AG04449 (cell line): ENCODE measurements at regions not wholly inside any gene's neighbourhood (a gene's known extent, or its start where the extent isn't known, plus 50 kb on each side); places are given as distances from the start of the nearest gene placed in this dataset.
"Not testable (repeated sequence)": the region's sequence is repeated elsewhere in the genome, so short reads cannot be mapped to it uniquely, and the experiment has no call there.

Experiments
- CTCF ChIA-PET: fragments of 350-600 bp; formaldehyde crosslinking; extraction: SDS; loops from one replicate; lab custom pipeline; 2021; ENCODE audit warnings: antibody characterized with exemption; lab: Yijun Ruan, JAX
- POLR2A ChIA-PET: fragments of 400-600, 350-600 bp; formaldehyde crosslinking; extraction: SDS; loops from one replicate; lab custom pipeline; 2020; ENCODE audit warnings: antibody characterized with exemption, inconsistent platforms; lab: Yijun Ruan, JAX
- DNase-seq: peaks from one replicate; pipeline ENCODE4 v3.0.0-alpha.2; 2010; ENCODE audit warnings: low read depth, low spot score
- H3K4me3 ChIP-seq: 2 replicates; pipeline ENCODE4 v1.5.1; 2011; ENCODE audit warnings: low read depth, mild to moderate bottlenecking, control low read depth, low read length

- H3K4me3 ChIP-seq, POLR2A ChIA-PET, CTCF ChIA-PET, DNase-seq: not testable (repeated sequence)
Measured at GRCh38 chr16:29355339-29356059, 51.0 kb downstream of the NPIPB11 start.

GRCh38 chr16:29354449-29354848 is 52.1 kb downstream of the NPIPB11 start:
- CTCF ChIA-PET, DNase-seq, H3K4me3 ChIP-seq, POLR2A ChIA-PET: not testable (repeated sequence)

- H3K4me3 ChIP-seq, POLR2A ChIA-PET, CTCF ChIA-PET, DNase-seq: not testable (repeated sequence)
Measured at GRCh38 chr16:29352617-29352999, 53.9 kb downstream of the NPIPB11 start.

- H3K4me3 ChIP-seq, POLR2A ChIA-PET, DNase-seq, CTCF ChIA-PET: not testable (repeated sequence)
Measured at GRCh38 chr16:29351970-29352616, 54.4 kb downstream of the NPIPB11 start.

- DNase-seq, CTCF ChIA-PET, H3K4me3 ChIP-seq, POLR2A ChIA-PET: not testable (repeated sequence)
Measured at GRCh38 chr16:29351271-29351969, 55.1 kb downstream of the NPIPB11 start.

GRCh38 chr16:29349966-29350365 is 56.5 kb downstream of the NPIPB11 start:
- H3K4me3 ChIP-seq, CTCF ChIA-PET, POLR2A ChIA-PET: not testable (repeated sequence)
- peak; percentile 4 for DNase-seq

GRCh38 chr16:29348748-29349147 is 57.8 kb downstream of the NPIPB11 start:
- CTCF ChIA-PET, DNase-seq, POLR2A ChIA-PET, H3K4me3 ChIP-seq: not testable (repeated sequence)

- POLR2A ChIA-PET, DNase-seq, H3K4me3 ChIP-seq, CTCF ChIA-PET: not testable (repeated sequence)
Measured at GRCh38 chr16:29348123-29348690, 58.3 kb downstream of the NPIPB11 start.

- DNase-seq, CTCF ChIA-PET, H3K4me3 ChIP-seq, POLR2A ChIA-PET: not testable (repeated sequence)
Measured at GRCh38 chr16:29346796-29347580, 59.5 kb downstream of the NPIPB11 start.

GRCh38 chr16:29346203-29346602 is 60.3 kb downstream of the NPIPB11 start:
- POLR2A ChIA-PET, CTCF ChIA-PET, H3K4me3 ChIP-seq, DNase-seq: not testable (repeated sequence)

- POLR2A ChIA-PET, DNase-seq, H3K4me3 ChIP-seq, CTCF ChIA-PET: not testable (repeated sequence)
Measured at GRCh38 chr16:29342937-29343336, 63.6 kb downstream of the NPIPB11 start.

GRCh38 chr16:29340779-29341438 is 65.6 kb downstream of the NPIPB11 start:
- CTCF ChIA-PET, DNase-seq, H3K4me3 ChIP-seq, POLR2A ChIA-PET: not testable (repeated sequence)

- POLR2A ChIA-PET, CTCF ChIA-PET, DNase-seq, H3K4me3 ChIP-seq: not testable (repeated sequence)
Measured at GRCh38 chr16:29340235-29340634, 66.3 kb downstream of the NPIPB11 start.

GRCh38 chr16:29338821-29339700 is 67.5 kb downstream of the NPIPB11 start:
- DNase-seq, CTCF ChIA-PET, H3K4me3 ChIP-seq, POLR2A ChIA-PET: not testable (repeated sequence)
